ENCODE measurements at regions not wholly inside any gene's neighbourhood (a gene's known extent, or its start where the extent isn't known, plus 50 kb on each side); places are given as distances from the start of the nearest gene placed in this dataset.
A peak's percentile ranks its signal among the peaks of the same experiment; 100 is the strongest.

DNA sequence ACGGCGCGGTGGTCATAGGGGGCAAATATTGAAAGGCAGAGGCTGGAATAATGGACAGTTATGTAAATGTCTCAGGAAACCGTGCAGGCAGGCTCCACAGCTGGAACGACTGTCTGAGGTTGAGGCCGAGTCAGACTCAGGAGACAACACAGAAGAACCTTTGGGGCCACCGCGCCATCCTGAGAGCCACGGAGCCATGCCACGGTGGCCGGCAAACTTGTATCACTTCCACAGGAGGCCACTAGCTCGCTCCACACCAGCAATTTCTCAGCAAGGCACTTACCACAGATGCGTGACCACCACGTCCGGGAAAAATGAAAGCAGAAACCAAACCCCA lies 156.7 kb upstream of the SALL3 start:
- Histone ChIP-seq H3K4me3 (replicated peaks in 1 of 3; ENCODE audit: low read depth in 2 of 3, low read length in 3 of 3) (no peak overlapping the region), H3K9me3 (replicated peaks in 1 of 2; ENCODE audit: control insufficient read depth in 1 of 2, insufficient read depth in 1 of 2, low read length in 2 of 2) (no peaks in the 10 kb centered on the region), H3K9ac (ENCODE audit: insufficient read depth, low read length, poor library complexity, severe bottlenecking) (no peak overlapping the region), H3K79me2 (ENCODE audit: insufficient read depth, low read length) (no peaks in the 10 kb centered on the region), H3K27me3 (ENCODE audit: control insufficient read depth in 2 of 2, insufficient read depth in 2 of 2, low read length in 2 of 2) (no peaks in the 10 kb centered on the region), H3K4me1 (ENCODE audit: control insufficient read depth in 1 of 2, insufficient read depth in 2 of 2, low read length in 2 of 2) (no peaks in the 10 kb centered on the region), H3K4me2 (replicated peaks; ENCODE audit: extremely low read depth, low read length, poor library complexity, severe bottlenecking) (no peak overlapping the region), H2AFZ (ENCODE audit: insufficient read depth, low read depth, low read length, poor library complexity, severe bottlenecking) (no peak overlapping the region), H3K27ac (ENCODE audit: low read depth in 1 of 2, low read length in 2 of 2) (no peak overlapping the region), H4K20me1 (ENCODE audit: insufficient read depth, low read length) (no peaks in the 10 kb centered on the region), H3K36me3 (replicated peaks in 1 of 2; ENCODE audit: control insufficient read depth in 1 of 2, insufficient read depth in 2 of 2, low read length in 2 of 2) (no peaks in the 10 kb centered on the region)
- Mint-ChIP-seq H3K9me3 (peaks cover 0 to 4% (median 2%) of the 10 kb centered on the region in 7 donors), H3K36me3 (no peaks in the 10 kb centered on the region), H3K4me3 (no peak overlapping the region), H3K27me3 (ENCODE audit: low read depth in 3 of 3) (peaks cover 5 to 9% (median 5%) of the 10 kb centered on the region in 3 donors), H3K27ac (peak overlapping the region in 1 of 7 donors; percentile 4), H3K4me1 (no peaks in the 10 kb centered on the region)
- 92% methylated on average over 15 of the region's 15 CpGs for WGBS (ENCODE audit: insufficient coverage)
- TF ChIP-seq, protein P1, sequence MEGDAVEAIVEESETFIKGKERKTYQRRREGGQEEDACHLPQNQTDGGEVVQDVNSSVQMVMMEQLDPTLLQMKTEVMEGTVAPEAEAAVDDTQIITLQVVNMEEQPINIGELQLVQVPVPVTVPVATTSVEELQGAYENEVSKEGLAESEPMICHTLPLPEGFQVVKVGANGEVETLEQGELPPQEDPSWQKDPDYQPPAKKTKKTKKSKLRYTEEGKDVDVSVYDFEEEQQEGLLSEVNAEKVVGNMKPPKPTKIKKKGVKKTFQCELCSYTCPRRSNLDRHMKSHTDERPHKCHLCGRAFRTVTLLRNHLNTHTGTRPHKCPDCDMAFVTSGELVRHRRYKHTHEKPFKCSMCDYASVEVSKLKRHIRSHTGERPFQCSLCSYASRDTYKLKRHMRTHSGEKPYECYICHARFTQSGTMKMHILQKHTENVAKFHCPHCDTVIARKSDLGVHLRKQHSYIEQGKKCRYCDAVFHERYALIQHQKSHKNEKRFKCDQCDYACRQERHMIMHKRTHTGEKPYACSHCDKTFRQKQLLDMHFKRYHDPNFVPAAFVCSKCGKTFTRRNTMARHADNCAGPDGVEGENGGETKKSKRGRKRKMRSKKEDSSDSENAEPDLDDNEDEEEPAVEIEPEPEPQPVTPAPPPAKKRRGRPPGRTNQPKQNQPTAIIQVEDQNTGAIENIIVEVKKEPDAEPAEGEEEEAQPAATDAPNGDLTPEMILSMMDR (IDR thresholded peaks at IDR 0.05), result no peak
- intact Hi-C loops (cut with micrococcal nuclease), result no loop called here
- no peak for DNase-seq

DNA sequence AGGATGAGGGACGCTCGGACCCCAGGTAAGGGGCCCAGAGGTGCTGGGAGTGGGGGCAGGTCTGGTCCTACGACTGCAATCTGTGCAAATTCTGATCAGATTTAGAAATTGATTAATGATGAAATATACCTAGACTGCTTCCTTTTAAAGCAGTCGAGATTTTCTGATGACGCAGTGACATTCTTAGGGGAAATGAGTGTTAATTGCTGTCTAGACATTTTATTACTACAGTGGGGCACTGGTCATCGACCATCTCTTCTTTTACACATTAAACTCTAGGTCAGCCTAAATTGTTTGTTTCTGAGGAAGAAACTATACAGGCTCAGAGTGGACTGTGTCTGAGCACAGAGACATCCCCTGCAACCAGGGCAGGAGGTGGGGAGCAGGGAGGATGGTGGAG lies 154.4 kb upstream of the SALL3 start:
- Histone ChIP-seq H3K4me2 (replicated peaks; ENCODE audit: extremely low read depth, low read length, poor library complexity, severe bottlenecking) (no peak overlapping the region), H3K79me2 (ENCODE audit: insufficient read depth, low read length) (no peaks in the 10 kb centered on the region), H4K20me1 (ENCODE audit: insufficient read depth, low read length) (no peaks in the 10 kb centered on the region), H3K4me3 (replicated peaks in 1 of 3; ENCODE audit: low read depth in 2 of 3, low read length in 3 of 3) (no peak overlapping the region), H2AFZ (ENCODE audit: insufficient read depth, low read depth, low read length, poor library complexity, severe bottlenecking) (no peak overlapping the region), H3K27me3 (ENCODE audit: control insufficient read depth in 2 of 2, insufficient read depth in 2 of 2, low read length in 2 of 2) (no peaks in the 10 kb centered on the region), H3K36me3 (replicated peaks in 1 of 2; ENCODE audit: control insufficient read depth in 1 of 2, insufficient read depth in 2 of 2, low read length in 2 of 2) (no peaks in the 10 kb centered on the region), H3K9ac (ENCODE audit: insufficient read depth, low read length, poor library complexity, severe bottlenecking) (no peak overlapping the region), H3K4me1 (ENCODE audit: control insufficient read depth in 1 of 2, insufficient read depth in 2 of 2, low read length in 2 of 2) (no peaks in the 10 kb centered on the region), H3K27ac (ENCODE audit: low read depth in 1 of 2, low read length in 2 of 2) (no peak overlapping the region), H3K9me3 (replicated peaks in 1 of 2; ENCODE audit: control insufficient read depth in 1 of 2, insufficient read depth in 1 of 2, low read length in 2 of 2) (no peaks in the 10 kb centered on the region)
- intact Hi-C loops (cut with micrococcal nuclease), result no loop called here
- no peak overlapping the region for H3K27ac Mint-ChIP-seq
- peaks cover 0 to 4% (median 2%) of the 10 kb centered on the region in 7 donors for H3K9me3 Mint-ChIP-seq
- no peak overlapping the region for H3K4me3 Mint-ChIP-seq
- H3K27me3 Mint-ChIP-seq (ENCODE audit: low read depth in 3 of 3), result peaks cover 2 to 10% (median 5%) of the 10 kb centered on the region in 3 donors
- TF ChIP-seq, protein P1 (IDR thresholded peaks at IDR 0.05), result no peak
- H3K4me1 Mint-ChIP-seq, result no peaks in the 10 kb centered on the region
- WGBS (ENCODE audit: insufficient coverage), result no CpG with 5 or more reads among the region's 6 CpGs
- no peaks in the 10 kb centered on the region for H3K36me3 Mint-ChIP-seq
- no peak for DNase-seq
